ENCODE measurements at regions not wholly inside any gene's neighbourhood (a gene's known extent, or its start where the extent isn't known, plus 50 kb on each side); places are given as distances from the start of the nearest gene placed in this dataset.

DNA sequence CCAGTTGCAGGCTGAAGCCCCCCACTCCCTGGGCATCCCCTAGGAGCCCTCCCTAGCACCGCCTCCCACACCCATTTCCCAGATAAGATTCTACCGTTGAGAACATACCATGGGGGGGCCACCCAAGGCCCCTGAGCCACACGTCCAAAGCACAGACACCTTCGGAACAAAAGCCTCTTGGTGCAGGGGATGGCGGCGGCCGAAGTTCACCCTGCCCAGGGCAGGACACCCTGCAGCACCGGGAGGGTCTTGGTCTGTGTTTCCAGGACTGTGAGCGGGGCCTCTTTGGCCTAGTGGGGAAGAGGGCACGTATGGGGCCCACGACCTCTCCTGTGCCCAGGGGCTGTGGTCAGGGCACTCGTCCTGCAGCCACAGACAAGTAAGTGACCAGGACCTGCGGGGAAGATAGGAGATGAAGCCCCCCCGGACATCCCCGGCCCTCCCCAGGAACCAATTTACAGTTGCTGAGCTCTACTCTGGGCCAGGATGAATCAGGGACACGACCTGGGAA lies 154.3 kb upstream of the C14orf180 start:
- no peak for DNase-seq (ENCODE audit: low spot score)

DNA sequence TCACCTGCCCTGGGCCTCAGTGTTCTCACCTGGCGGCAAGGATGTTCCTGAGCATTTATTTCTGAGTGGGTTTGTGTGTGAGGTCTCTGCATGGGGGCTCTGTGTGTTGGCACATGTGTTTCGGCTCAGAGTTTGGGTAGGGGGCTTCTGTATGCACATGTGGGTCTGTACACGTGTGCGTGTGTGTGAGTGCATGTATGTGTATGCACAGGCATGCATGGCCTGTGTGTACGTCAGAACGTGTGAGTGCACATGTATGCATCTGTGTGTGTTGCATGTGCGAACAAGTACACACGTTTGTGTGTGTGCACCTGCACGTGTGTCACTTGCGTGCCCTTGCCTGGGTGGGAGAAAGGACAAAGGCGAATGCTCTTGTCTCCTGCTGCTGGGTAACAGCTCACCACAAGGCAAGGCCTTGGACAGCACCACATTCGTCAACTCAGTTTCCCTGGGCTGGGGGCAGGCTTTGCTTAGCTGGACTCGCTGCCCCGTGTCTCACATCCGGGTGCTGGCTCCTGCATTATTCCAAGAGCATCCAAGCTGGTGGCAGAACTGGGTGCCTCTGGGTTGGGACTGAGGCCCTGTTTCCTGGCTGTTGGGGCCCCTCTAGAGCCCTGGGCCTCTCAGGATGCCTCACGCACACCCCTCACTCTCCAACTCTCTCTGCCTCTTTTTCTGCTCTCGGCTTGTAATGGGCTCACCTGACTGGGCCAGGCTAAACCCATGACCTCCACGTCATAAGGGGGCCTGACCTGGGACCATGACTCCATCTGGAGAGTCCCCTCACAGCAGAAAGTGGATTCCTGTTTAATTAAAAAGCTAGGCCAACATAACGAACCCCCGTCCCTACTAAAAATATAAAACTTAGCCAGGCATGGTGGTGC lies 153.6 kb upstream of the C14orf180 start:
- no peak for DNase-seq (ENCODE audit: low spot score)

DNA sequence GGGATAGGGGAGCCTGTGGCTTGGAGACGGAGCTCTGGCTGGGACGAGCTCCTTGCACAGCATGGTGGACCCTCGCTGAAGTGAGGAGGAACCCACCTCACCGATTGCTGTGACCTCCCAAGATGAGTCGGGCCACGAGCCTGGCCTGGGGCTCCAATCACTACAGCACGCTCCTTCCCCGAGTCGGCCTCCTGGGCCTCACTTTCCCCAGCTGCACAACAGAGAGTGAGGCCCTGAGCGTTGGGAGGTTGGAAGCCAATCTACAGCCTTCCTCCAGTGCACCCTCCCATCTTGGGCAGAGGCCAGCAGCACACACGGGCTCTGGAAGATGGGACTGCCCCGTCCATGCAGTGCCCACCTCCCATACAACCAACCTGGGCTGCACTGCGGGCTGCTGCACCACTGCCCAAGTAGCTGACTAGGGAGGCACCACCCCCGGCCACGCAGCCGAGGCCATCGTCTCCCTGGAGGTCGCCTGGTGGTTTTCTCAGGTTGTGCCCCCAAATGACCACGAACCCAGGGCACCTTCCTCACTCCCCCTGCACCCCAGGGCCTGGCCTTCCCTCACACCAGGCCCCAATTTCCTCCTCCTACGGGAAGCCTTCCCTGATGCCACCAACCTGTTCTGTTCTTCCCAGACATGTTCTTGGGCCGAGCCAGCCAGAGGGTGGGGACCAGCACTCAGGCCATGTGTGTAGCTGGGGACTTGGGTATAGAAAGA lies 152.3 kb upstream of the C14orf180 start:
- no peak for DNase-seq (ENCODE audit: low spot score)

DNA sequence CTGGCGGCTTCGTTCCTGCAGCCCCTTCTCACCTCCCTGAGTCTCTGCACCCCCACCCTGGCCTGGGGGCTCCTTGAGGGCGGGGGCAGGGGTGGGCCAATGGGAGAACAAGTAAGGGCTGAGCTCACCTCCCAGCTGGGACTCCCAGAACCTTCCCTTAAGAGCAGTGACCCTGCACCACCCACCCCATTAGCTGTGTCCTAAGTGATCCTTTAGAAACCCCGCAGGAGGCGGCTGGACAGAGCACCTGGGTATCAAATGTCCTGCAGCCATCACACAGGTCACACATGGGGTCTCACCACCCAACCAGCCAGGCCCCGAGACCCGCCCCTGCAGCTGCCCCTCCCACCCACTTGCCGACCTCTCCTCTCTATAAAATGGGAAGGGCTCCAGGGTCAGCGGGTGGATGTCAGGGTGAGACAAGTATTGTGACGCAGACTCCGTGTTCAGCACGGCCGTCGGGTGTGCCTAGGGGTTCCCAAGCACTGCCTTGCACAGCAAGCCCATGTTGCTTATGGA lies 151.2 kb upstream of the C14orf180 start:
- DNase-seq (ENCODE audit: low spot score) = no peak

DNA sequence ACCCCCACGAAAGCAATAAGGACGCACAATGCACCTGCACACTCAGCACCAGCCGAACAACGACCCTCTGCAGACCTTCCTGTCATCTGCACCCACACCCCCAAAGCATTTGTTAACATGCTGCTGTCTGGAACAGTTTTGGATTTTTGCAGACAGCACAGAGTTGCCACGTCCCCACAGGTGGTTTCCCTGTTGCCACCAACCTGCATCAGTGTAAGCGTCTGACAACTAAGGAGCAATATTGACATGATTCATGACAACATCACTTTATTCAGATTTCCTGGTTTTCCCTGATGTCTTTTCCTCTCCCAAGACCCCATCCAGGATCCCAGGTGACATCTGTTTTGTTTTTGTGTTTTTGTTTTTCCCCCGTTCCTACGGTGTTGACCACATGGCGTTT lies 150.7 kb upstream of the C14orf180 start:
- DNase-seq (ENCODE audit: low spot score) = no peak

DNA sequence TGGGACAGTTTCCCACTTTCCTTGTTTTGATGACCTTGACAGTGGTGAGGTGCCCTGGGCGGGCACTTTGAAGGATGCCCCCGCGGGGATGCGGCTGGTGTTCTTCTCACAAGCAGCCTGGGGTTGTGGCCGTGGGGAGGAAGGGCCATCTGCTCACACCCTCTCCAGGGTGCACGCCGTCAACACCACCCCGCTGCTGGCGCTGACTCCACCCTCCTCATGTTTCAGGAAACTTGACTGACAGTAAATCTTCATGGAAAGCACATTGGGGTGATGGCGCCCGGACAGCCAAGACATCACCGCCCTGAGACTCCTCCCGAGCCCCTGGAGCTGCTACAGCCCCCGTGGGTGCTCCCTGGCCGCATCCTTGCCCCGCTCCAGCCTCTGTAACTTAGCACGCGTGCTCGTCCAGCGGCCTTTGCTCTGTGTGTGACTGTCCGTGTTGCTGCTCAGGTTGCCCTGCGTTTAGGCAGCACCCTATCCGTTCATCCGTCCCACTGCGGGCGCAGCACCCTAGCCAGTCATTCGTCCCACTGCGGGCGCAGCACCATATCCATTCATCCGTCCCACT lies 150.2 kb upstream of the C14orf180 start:
- DNase-seq (ENCODE audit: low spot score) = no peak

DNA sequence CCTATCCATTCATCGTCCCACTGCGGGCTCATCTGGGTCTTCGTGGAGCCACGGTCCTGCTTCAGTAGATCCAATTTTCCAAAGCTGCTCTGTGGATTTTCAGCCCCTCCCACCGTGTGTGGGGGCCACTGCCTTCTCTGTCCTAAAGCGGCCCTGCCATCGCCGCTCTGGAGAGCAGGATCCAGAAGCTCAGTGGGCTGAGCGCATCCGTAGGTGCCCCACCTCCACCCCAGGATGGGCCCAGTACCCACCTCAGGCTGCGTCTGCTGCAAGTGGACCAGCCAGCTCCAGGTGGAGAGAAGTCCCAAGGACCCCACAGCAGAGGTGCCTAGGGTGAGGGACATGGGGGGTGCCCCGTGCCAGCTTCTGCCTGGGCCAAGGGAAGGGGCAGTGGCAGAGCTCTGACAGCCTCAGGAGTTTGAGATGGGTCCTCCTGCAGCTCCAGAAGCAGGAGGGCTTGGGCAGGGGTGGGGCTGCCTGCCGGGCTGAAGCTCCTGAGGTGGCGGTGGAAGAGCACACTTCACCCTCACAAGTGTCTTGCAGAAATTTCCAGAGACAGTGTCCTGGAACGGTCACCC lies 148.1 kb upstream of the C14orf180 start:
- no peak for DNase-seq (ENCODE audit: low spot score)

DNA sequence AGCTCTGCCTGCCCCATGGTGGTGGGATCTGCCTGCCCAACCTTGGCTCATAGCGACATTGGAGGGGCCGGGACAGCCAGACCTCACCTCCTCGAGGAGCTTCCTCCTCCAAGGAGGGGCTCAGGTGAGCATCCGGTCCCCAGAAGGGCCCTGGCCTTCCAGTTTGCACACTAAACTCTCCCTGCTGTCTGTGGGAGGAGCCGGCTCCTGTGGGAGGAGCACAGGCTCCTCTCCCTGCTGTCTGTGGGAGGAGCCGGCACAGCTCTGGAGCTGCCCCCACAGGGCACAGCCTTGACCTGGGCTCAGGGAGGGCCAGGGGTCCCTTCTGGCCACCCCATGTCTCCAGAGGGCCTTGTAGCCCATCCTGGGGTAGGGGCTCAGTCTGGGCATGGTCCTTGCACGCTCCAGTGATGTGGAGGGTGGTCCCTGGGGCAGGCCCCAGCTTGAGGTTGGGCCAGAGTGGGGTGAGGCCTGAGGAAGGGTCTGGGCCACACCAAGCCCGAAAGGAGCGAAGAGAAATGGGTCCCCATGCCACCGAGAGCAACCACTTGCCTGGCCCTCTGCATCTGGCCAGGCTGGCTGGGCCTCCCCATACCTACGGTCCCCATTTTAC lies 147.5 kb upstream of the C14orf180 start:
- DNase-seq (ENCODE audit: low spot score) = no peak

DNA sequence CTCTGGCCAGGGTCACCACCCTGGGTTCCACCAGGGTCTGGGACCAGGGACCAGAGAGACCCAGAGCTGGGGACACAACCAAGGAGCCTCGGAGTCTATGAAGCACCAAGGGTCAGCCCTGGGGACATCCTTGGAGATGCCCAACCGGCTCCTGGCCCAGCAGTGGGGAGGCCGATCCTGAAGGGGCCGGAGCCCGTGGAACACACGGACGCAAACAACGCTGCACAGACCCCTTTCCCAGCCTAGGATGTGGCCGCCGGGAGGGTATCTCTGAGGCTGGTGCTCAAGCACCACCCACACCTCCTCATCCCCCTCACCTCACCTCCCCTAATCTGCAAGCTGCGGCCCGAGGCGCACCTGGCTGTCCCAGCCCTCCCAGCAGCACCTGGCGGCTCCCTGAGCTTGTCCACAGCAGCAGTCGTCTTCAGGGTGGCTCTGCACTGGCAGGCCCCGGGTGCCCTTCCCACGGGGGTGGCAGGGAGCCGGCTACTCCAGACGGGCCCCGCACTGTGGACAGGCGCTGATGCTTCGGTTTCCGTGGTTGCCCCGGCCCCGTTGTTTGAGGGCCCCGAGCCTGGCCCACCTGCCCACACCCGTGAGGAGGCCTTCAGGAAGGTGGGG lies 146.8 kb upstream of the C14orf180 start:
- DNase-seq (ENCODE audit: low spot score) = no peak

DNA sequence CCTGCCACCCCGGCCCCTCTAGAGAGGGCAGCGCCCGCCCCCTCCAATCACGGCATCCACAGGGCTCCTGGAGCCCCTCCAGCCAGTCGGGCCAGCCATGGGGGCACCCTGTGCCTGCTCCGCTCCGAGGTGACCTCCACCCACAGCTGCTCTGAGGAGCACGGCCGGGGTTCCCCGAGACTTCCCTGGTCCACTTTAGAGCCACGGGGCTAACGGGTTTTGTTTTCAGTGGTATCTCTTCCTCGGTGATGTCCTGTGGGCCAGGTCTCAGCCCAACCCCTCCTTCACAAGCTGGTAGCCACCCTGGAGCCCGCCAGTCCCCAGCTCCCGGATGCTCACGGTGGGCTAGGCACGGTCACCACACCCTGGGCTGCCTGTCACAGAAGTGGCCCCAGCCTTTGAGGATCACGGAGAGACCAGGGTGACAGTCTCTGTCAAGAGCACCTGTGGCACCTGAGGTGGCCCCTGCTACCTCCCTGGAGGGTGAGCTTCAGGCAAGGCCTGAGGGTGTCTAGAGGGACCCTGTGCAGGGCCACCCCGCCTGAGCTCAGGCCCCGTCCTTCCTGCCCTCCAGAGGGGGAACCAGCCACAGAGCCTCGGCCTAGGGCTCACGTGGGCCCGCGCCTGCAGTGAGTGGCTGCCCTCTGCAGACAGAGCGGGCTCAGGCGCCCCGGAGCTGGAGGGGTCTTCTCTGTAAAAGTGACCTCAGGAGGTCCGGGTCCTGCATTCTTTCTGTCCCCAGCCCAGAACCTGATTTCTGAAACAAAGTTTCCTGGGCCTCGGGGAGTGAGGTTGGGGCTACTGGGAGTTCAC lies 146.0 kb upstream of the C14orf180 start:
- no peak for DNase-seq (ENCODE audit: low spot score)

DNA sequence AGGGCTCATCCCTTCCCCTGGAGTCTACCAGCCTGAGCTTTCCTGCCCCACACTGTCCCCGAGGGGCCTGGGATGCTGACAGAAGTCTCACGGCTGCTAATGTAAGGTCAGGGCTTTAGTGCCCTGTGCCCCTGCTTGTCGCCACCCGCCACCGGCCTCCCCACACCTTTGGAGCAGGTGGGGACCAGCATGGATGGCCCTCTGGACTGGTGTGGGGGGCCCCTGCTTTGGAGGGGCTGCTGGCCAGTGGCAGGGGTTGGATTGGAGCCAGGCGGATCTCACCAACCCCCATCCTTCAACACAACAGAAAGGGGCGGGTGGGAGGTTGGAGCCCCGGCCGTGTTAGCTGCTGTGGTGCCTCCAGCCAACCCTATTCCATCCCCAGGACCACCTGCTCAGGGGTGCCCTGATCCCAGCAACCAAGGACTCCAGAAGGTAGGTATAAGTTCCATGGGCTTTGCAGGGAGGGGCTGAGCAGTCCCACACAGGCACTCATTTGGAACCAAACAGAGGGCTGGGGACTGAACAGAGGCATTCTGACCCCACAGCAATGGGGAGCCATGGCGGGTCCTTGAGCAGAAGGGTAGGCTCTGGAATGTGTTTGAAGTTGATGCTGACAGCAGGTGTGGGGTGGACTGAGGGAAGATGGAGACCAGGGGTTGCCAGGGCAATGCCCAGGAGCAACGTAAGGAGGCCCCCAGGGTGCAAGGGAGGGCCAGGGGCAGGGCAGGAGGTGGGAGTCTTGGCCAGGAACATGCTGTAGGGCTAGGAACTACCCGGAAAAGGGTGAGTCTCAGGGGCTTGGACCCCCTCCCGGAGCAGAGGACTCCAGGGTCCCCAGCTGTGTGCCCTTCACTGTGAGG lies 145.1 kb upstream of the C14orf180 start:
- no peak for DNase-seq (ENCODE audit: low spot score)

DNA sequence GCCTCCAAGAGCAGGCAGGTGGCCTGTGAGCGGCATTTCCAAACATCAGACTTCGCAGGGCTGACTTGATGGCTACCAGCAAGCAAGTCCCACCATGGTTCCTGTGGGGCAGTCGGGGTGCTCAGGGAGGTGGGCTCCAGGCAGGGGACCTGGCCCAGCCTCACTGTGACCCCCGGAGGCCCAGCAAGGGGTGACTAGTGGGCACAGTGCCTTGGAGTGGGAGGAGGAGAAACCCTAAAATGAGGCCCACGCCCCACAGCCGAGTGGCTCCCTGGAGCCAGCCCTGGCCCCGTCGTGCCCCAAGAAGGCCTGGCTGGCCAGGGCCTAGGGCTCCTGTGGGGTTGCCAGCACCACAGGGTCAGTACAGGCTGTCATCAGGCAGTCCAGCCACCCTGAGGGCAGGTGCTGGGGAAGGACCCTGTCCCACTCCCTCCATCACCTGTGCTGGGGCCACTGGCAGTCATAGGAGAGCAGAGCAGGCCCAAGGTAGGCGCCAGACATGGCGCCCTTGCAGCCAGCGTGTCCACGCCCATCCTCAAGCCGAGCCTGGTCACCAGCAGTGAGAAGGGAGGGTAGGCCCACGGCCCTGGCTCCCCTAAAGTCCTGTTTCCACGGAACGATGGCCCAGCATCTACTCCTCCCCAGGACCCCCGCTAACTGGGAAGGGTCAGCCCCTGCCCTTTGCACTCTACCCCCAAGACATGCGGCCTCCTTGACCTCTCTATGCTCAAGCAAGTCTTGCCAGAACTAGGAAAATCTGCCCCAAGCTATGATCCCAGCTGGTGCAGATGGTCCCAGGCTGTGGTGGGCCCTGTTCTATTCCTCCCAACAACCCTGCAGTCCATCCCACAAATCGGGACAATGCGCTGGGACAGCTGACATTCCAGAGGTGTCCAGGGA lies 144.2 kb upstream of the C14orf180 start:
- no peak for DNase-seq (ENCODE audit: low spot score)

DNA sequence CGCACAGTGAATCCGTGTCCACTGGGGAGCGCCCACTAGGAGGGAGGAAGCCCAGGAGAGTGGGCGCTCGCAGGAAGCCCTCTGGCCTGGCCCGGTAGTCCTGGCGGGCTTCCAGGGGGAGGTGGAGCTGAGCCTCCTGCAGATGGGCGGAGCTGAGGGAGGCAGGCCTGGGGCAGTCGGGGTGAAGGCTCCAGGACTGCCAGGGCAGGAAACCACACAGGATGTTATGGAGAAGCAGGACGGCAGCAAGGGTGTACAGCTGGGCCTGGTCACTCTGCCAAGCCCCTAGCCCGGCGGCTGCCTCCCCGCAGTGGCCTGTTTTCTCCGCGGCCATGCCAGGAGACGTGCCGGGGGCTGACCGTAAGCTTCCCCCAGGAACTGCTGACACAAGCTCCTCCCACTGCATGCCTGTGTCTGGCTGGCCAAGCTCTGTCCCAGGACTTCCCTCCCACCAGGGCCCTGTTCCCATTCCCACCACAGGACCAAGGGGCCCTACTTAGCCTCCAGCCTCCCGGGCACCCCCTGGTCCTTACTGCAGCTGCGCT lies 143.4 kb upstream of the C14orf180 start:
- no peak for DNase-seq (ENCODE audit: low spot score)

DNA sequence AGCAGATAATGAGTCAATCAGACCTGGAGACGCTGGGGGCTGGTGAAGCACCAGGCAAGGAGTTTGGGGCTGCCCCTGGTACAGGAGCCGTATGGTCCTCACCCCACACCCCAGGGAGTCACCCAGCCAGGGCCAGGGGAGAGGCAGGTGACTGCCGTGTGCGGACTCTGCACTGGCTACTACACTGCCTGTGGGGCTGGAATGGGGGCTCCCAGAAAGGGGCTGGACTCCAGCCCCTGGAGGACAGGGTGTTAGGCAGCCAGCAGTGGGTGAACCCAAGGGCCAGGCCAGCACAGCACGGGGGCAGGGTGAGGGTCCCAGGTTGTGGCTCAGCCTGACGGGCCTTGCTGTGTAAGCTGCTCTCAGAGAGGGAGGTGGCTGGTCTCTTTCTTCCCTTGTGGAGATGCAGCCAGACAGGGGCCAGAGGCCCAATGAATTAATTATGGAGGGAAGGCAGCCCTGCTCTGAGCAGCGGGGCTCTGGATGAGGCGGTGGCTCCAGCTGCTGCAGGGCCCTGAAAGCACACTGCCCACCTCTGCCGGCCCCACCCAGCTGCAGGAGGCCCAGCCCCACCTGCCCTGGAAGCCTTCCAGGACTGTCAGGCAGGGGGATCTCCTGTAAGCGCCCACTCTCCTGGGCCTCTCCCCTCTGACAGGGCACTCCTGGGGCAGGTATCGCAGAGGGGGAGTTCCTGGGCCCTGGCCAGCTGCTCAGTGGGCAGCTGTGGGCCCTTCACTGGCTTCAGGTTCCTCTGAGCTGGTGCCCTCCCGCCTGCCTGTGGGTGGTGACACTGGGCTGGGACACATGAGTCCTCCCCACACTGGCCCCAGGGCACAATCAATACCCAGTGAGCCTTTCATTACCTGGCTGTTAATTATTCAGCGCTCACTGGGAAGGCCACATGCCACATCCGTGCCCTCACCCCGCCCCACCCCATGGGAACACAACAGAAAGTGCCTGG lies 142.5 kb upstream of the C14orf180 start:
- DNase-seq (ENCODE audit: low spot score) = no peak

DNA sequence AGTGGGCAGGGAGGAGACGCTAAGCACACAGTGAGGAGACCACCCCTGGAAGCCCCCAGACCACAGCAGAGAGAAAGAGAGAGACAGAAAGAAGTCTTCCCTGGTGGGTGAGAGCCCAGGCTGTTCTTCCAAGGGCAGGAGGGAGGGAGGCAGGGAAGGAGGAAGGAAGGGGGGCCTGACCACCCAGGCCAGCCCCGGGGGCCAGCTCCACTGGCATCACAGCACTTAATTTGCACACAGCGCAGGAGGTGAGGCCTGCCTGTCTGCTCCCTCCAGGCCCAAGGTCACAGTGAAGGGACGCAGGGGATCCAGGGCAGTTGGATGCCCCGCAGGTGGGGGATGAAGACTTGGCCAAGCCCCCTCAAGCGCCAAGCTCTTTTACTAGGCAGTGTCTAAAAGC lies 141.9 kb upstream of the C14orf180 start:
- no peak for DNase-seq (ENCODE audit: low spot score)

DNA sequence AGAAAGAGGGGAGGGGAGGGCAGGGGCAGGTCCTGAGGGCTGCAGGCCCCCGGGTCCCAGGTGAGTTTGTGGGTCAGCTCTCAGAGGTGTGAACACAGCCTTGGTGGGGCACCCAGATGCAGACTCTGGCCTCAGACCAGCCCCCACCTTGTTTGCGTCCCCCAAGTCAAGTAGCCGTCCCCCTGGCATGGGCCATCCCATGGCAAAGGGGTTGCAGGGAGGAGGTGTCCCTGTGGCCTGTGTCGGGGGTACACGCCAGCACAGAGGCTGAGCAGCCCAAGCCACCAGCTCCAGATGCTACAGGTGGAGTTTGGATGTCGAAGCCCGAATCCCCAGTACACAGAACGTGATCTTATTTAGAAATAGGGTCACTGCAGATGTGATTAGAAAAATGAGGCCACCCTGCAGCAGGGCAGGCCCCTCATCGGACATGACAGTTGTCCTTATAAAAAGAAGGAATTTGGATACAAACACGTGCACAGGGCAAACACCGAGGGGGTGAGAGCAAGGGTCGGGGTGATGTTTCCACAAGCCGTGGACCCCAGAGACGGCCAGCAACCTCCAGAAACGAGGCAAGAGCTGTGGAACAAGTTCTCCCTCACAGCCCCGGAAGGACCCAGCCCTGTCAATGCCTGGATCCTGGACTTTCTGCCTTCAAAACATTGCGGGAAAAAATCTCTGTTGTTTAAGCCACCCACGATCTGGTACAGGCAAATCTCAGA lies 141.2 kb upstream of the C14orf180 start:
- DNase-seq (ENCODE audit: low spot score) = no peak

Measured in putamen (tissue), 1 donor.